AG10803 (cell line): ENCODE measurements at regions not wholly inside any gene's neighbourhood (a gene's known extent, or its start where the extent isn't known, plus 50 kb on each side); places are given as distances from the start of the nearest gene placed in this dataset.

ENCODE experiments used
- DNase-seq: peaks from one replicate; pipeline ENCODE4 v3.0.0; 2010; ENCODE audit warnings: low read depth
- H3K4me3 ChIP-seq: 2 replicates; pipeline ENCODE4 v1.5.1; 2011; ENCODE audit warnings: mild to moderate bottlenecking, low read length, control low read depth
- TF ChIP-seq, protein P1 (sequence below): conservative IDR thresholded peaks from 2 replicates; pipeline ENCODE4 v1.5.1; 2011; ENCODE audit warnings: mild to moderate bottlenecking, low read length, control low read depth, inconsistent platforms

DNA sequence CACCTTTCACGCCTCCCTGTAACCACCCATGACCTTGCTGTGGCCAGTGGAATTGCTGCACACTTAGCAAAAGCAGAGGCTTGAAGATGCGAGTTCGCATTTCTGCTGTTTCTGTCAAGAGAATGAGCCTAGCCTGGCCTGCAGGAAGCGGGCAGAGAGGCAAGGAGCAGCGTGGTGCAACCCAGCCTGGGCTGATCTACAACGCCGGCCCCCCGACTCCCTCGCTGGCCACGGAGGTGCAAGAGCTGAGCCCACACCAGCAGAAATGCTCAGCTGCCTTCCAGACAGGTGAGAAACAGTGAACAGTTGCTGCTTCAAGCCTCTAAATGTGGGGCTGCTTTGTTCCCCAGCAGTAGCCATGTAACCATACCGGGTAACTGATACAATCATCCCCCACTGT is 116.4 kb downstream of the NCOR2 start:
- TF ChIP-seq, protein P1, sequence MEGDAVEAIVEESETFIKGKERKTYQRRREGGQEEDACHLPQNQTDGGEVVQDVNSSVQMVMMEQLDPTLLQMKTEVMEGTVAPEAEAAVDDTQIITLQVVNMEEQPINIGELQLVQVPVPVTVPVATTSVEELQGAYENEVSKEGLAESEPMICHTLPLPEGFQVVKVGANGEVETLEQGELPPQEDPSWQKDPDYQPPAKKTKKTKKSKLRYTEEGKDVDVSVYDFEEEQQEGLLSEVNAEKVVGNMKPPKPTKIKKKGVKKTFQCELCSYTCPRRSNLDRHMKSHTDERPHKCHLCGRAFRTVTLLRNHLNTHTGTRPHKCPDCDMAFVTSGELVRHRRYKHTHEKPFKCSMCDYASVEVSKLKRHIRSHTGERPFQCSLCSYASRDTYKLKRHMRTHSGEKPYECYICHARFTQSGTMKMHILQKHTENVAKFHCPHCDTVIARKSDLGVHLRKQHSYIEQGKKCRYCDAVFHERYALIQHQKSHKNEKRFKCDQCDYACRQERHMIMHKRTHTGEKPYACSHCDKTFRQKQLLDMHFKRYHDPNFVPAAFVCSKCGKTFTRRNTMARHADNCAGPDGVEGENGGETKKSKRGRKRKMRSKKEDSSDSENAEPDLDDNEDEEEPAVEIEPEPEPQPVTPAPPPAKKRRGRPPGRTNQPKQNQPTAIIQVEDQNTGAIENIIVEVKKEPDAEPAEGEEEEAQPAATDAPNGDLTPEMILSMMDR = no peak
- DNase-seq = no peak
- H3K4me3 ChIP-seq = no peak overlapping the region

DNA sequence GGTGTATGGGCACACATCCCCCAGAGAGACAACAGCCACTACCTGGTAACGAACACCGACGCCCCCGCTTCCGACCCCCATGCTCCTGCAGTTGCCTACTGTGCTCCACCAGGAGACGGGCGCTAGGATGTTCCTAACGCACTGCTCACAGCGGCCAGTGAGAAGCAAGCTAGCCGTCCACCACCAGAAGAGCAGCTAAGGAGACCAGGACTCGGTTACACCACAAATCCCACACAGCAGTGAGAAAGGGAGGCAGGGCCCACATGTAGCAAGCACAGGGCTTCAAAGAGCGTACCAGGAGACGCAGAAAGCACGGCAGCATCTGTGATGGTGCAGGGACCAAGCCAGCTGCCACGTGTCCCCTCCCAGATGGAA is 117.0 kb downstream of the NCOR2 start:
- H3K4me3 ChIP-seq = no peak overlapping the region
- DNase-seq = no peak
- TF ChIP-seq, protein P1 = no peak

DNA sequence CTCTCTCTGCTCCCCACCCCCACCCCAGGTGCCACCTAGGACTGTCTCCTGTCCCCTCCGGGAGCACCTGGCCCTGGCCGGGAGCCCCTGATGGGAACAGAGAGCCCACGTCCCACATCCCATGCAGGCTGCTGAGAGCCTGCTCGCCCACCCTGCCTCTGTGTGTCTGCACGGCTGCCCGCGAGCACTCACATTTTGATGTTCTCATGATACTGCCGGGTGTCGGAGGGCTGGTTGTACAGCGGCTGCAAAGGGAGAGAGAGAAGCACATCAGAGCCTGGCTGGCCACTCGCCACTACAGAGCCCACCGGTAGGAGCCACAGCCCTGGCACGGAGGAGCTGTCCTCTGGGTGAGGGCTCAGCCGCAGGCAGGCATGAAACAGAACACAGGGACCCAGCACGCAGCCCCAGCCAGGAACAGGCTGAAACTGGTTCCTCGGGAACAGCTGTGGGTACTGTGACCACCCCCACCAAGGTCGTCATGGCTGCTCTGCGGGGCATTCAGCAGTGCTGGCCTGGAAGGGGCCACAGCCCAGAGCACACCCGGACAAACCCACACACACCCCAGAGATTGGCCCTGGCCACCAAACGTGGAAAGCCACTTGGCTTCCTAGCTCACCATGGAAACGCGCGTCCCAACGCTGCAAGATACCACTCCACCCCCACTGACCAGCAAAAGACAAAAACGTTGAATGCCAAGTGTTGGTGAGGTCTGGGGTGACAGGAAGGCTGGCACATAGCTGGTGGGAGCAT is 117.6 kb downstream of the NCOR2 start:
- no peak for DNase-seq
- no peak overlapping the region for H3K4me3 ChIP-seq
- TF ChIP-seq, protein P1 = no peak

DNA sequence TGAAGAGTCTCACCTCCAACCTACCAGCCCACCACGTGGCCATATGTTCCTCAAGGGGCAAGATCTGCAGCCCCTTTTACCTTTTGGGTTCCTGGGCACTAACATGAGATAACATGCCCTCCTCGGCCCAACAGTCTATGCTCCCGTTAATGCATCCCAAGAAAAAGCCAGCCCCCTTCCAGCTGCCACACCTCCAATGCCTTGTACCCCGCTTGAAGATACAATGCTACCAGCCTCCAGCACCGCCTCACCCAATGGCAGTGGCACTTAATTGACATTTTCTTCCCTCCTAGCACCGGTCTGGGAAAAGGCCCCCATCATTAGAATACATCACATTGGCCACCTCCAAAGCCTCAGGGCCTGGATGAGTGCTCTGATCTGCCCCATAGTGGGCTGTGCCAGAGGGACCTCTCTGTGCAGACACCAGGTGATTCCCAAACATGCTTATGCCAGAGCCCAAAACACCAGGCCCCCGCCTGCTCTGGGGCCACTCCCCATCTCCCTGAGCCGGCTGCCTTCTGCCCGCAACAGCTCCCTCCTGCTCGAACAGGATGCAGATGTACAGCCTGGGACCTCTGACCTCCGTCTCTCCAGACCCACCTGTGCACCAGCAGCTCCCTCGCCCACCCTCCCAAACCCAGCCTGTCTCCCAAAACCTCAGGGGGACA is 118.3 kb downstream of the NCOR2 start:
- H3K4me3 ChIP-seq = no peak overlapping the region
- no peak for DNase-seq
- TF ChIP-seq, protein P1 = no peak

DNA sequence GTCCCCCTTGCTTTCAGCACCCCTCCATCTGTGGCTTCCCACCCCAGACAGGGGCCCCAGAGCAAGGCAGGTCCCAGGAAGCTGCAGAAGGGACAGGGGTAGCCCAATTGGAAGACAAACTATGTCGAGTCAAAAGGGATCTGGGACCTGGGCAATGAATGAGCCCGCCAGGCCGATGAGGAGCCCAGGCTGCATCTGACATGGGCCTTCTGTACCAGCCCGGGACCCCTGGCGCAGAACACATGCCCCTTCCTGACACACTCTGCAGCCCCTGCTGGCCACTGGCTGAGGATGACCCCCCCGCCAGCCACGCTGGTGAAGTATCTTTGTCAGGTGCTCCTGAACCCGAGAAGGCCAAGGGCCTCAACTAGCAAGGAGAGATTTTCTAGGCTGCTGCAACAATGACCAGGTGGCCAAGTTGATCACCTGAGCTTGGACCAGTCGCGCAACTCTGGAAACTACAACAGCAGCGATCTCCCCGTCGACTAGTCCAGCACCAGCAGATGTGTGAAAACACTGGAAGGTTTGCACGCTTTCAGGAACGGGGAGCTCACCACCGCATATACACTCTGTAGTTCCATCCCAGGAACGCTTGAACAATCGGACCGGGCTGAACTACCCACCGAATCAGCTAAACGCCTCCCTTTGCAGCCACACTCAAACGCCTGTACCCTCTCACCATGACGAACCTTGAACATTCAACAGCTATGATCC is 119.0 kb downstream of the NCOR2 start:
- DNase-seq = no peak
- TF ChIP-seq, protein P1 = no peak
- no peak overlapping the region for H3K4me3 ChIP-seq

DNA sequence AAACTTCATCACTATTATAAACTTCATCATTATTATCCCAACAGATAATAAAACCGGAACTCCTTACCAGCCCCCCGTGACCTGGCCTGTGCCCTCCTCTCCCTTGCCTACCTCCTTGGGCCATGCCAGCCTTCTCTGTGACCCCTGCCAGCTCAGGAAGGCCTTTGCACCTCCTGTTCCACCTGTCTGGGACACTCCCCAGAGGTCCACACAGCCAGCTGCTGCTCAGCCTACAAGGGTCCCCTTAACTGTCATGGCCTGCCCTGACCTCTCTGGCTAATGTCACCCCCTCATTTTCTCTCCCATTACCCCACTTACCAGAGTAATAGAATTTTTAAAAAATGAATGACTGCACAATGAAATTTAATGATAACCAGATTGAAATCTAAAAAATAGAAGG is 121.0 kb downstream of the NCOR2 start:
- TF ChIP-seq, protein P1 = no peak

DNA sequence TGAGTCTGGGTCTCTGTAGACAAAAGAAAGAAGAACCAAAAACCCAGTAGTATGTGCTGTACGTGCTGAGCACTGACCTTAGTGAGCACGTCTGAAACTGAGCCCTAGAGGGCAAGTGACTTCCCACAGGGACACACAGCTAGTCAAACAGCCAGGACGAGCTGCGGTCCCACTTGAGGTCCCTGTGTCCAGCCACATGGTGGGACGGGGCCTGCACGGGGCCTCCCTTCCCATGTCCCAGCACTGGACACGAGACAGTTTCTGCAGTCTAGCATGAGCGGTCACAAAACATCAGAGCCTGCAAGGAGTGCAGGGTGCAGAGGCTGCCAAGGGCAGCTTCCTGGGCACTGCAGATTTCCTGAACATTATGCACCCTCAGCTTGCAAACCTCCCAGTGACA is 121.6 kb downstream of the NCOR2 start:
- DNase-seq = no peak
- H3K4me3 ChIP-seq = no peak overlapping the region
- TF ChIP-seq, protein P1 = no peak

More for the DNA sequence above, 121.0 kb downstream of the NCOR2 start:
- H3K4me3 ChIP-seq = no peak overlapping the region
- DNase-seq = no peak
